Spleen (tissue), 11 donors: ENCODE measurements at regions not wholly inside any gene's neighbourhood (a gene's known extent, or its start where the extent isn't known, plus 50 kb on each side); places are given as distances from the start of the nearest gene placed in this dataset.
A peak's percentile ranks its signal among the peaks of the same experiment; 100 is the strongest.

Experiments used
- DNase-seq: peaks from one replicate; pipeline ENCODE4 v3.0.0-alpha.2; 2020
- H3K27ac ChIP-seq, 8 donors: fragments of 200-600 bp; sonication (generic) in 7 of 8; 1 replicate in 4 of 8; 2 replicates in 4 of 8; pipeline versions ENCODE4 v1.5.0 to v1.8.0; 2016 to 2021; ENCODE audit warnings: inconsistent platforms in 4 of 8, mild to moderate bottlenecking in 4 of 8, moderate library complexity in 1 of 8
- H3K27me3 ChIP-seq, 7 donors: fragments of 200-600 bp; sonication (generic) in 6 of 7; replicated peaks in 1 of 7; 1 replicate in 4 of 7; 2 replicates in 3 of 7; pipeline versions ENCODE4 v1.5.0 to v1.8.0; 2016 to 2021; ENCODE audit warnings: inconsistent platforms in 3 of 7, mild to moderate bottlenecking in 1 of 7
- H3K36me3 ChIP-seq, 6 donors: fragments of 200-600 bp; sonication (generic) in 5 of 6; 1 replicate in 4 of 6; 2 replicates in 2 of 6; pipeline versions ENCODE4 v1.5.0 to v1.8.0; 2016 to 2021; ENCODE audit warnings: inconsistent platforms in 2 of 6
- H3K4me1 ChIP-seq, 6 donors: fragments of 200-600 bp; sonication (generic) in 5 of 6; 1 replicate in 3 of 6; 2 replicates in 3 of 6; pipeline versions ENCODE4 v1.5.0 to v1.8.0; 2016 to 2021; ENCODE audit warnings: inconsistent platforms in 3 of 6
- H3K4me3 ChIP-seq, 8 donors: fragments of 200-600 bp; sonication (generic) in 7 of 8; 1 replicate in 4 of 8; 2 replicates in 4 of 8; pipeline versions ENCODE4 v1.5.0 to v1.8.0; 2016 to 2021; ENCODE audit warnings: inconsistent platforms in 4 of 8, mild to moderate bottlenecking in 4 of 8, moderate library complexity in 2 of 8
- H3K9me3 ChIP-seq, 8 donors: fragments of 200-600 bp; sonication (generic) in 7 of 8; 1 replicate in 4 of 8; 2 replicates in 4 of 8; pipeline versions ENCODE4 v1.5.0 to v1.8.0; 2016 to 2021; ENCODE audit warnings: inconsistent platforms in 4 of 8
- POLR2A ChIP-seq, 3 donors: fragments of 450-650 bp; IDR thresholded peaks; one replicate each; pipeline ENCODE4 v1.5.1; 2017; ENCODE audit warnings: antibody characterized with exemption in 3 of 3, mild to moderate bottlenecking in 1 of 3
- POLR2AphosphoS5 ChIP-seq, 3 donors: sonication (generic); formaldehyde crosslinking; IDR thresholded peaks; one replicate each; pipeline ENCODE4 v1.5.1; 2017; ENCODE audit warnings: antibody characterized with exemption in 3 of 3
- WGBS, 5 donors: extraction: QIAGEN DNeasy Blood & Tissue Kit in 3 of 5; methylation state at CpG; one replicate each; pipeline versions ENCODE4 v1.1.5 to v1.1.7; 2013 to 2018; 5-methylcytosine and 5-hydroxymethylcytosine counted together
- intact Hi-C: fragments of 100-400 bp; cut with DNase I; formaldehyde crosslinking; loops from one replicate; pipeline ENCODE4 v1.15.0; 2023; ENCODE audit warnings: low total_unique reads
- TF ChIP-seq, protein P1 (sequence below), 11 experiments: fragments of 200-600 bp in 7 of 11; fragments of 450-650 bp in 4 of 11; sonication (generic) in 4 of 11; IDR thresholded peaks in 8 of 11; conservative IDR thresholded peaks in 3 of 11; 1 replicate in 7 of 11; 2 replicates in 4 of 11; pipeline versions ENCODE4 v1.4.0 to v1.8.0; 2016 to 2021; ENCODE audit warnings: antibody characterized with exemption in 11 of 11, inconsistent platforms in 4 of 11, mild to moderate bottlenecking in 1 of 11
- donor health status: healthy with polysubstance abuse.
- donor health status: DM: no; HTN: no; CAD: no; lungs with moderate emphysema.
- donor health status: DM: no; HTN: no; CAD: no.
- donor health status: Bipolar disorder and iron deficiency.
- donor health status: healthy.
- donor health status: DM: no; HTN: no; CAD: no.
- donor health status: DM: yes; HTN: yes; CAD: no.

DNA sequence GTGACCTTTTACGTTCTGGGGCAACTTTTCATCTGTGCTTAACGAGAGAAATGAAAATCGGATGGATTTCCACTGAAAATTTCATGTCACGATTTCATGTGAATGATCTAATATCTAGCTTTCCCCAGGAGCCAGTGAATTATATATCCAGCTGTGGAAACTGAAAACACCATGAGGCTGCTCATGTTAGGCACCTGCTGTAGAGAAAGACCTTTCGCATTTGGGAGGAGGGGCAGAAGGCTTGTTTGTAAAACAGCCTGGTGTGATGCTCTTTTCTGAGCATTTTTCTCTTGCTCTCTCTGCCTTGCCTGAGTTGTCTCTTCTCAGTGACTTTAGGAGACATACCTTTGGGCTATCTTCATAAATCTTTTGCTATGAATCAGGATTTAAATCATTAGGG, 84.6 kb upstream of the CYP1B1 start:
- peak overlapping the region in 5 of 8 donors; percentile 37 to 72 (median 65) for H3K27ac ChIP-seq
- intact Hi-C loops: no loop called here
- no peak overlapping the region for H3K4me3 ChIP-seq
- no peak for DNase-seq
- H3K36me3 ChIP-seq: no peaks in the 10 kb centered on the region
- no peaks in the 10 kb centered on the region for H3K27me3 ChIP-seq
- WGBS, 5 donors: 90 to 97% (median 91%) methylated on average over 5 of the region's 5 CpGs
- no peak for TF ChIP-seq POLR2A (IDR thresholded peaks at IDR 0.05)
- TF ChIP-seq, protein P1, sequence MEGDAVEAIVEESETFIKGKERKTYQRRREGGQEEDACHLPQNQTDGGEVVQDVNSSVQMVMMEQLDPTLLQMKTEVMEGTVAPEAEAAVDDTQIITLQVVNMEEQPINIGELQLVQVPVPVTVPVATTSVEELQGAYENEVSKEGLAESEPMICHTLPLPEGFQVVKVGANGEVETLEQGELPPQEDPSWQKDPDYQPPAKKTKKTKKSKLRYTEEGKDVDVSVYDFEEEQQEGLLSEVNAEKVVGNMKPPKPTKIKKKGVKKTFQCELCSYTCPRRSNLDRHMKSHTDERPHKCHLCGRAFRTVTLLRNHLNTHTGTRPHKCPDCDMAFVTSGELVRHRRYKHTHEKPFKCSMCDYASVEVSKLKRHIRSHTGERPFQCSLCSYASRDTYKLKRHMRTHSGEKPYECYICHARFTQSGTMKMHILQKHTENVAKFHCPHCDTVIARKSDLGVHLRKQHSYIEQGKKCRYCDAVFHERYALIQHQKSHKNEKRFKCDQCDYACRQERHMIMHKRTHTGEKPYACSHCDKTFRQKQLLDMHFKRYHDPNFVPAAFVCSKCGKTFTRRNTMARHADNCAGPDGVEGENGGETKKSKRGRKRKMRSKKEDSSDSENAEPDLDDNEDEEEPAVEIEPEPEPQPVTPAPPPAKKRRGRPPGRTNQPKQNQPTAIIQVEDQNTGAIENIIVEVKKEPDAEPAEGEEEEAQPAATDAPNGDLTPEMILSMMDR (IDR thresholded peaks at IDR 0.05 in 8 of 11, conservative IDR thresholded peaks at IDR 0.05 in 3 of 11): no peak
- TF ChIP-seq POLR2AphosphoS5 (IDR thresholded peaks at IDR 0.05): no peak
- no peaks in the 10 kb centered on the region for H3K9me3 ChIP-seq
- H3K4me1 ChIP-seq: peaks cover 0 to 7% (median 0%) of the 10 kb centered on the region in 6 donors

DNA sequence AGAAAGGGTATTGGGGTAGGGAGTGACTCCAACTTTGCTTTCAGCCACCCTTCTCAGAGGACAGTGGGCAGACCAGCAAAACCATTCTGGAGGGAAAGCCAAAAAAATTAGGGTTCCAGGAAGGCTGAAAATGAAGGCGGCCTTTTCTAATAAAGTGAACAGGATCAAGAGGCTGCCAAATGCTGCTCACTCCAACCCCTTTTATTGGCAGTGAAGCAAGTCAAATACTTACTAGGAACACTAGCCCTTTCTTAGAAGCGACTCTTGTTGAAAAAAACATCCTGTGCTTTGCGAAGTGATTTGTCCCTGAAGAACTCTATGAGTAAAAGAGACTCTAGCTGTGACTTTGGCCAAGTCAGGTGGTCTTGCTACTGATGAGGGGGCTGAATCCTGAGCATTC, 83.6 kb upstream of the CYP1B1 start:
- 84 to 94% (median 87%) methylated on average over 3 of the region's 3 CpGs for WGBS, 5 donors
- TF ChIP-seq POLR2AphosphoS5 (IDR thresholded peaks at IDR 0.05) (no peak), POLR2A (IDR thresholded peaks at IDR 0.05) (no peak)
- TF ChIP-seq, protein P1 (IDR thresholded peaks at IDR 0.05 in 8 of 11, conservative IDR thresholded peaks at IDR 0.05 in 3 of 11): no peak
- H3K27ac ChIP-seq: peak overlapping the region in 6 of 8 donors; percentile 27 to 72 (median 62)

DNA sequence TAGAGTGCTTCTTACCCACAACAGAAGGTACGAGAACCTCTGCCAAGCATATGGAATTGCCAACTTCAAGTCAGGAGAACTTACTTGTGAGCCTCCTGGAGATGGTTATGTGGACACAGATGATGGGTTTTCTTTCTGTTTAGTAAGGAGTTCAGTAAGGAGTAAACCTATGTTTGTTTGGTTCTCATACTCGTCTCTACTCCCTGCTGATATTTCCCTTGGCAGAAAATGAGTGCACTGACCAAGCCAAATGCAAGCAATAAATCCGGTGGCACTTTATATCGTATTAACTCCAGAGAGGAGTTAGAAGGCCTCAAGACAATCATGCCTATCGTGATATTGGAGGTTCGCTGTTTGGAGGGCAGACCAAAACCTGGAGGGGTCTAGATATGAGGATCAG, 83.2 kb upstream of the CYP1B1 start:
- Histone ChIP-seq H3K27ac (peak overlapping the region in 6 of 8 donors; percentile 27 to 72 (median 62)), H3K9me3 (no peaks in the 10 kb centered on the region), H3K27me3 (no peaks in the 10 kb centered on the region), H3K4me1 (peaks cover 0 to 6% (median 0%) of the 10 kb centered on the region in 6 donors), H3K4me3 (no peak overlapping the region), H3K36me3 (no peaks in the 10 kb centered on the region)
- intact Hi-C loops: no loop called here
- no peak for DNase-seq
- WGBS, 5 donors: 81 to 93% (median 89%) methylated on average over 6 of the region's 6 CpGs
- no peak for TF ChIP-seq POLR2A (IDR thresholded peaks at IDR 0.05)
- TF ChIP-seq, protein P1 (IDR thresholded peaks at IDR 0.05 in 8 of 11, conservative IDR thresholded peaks at IDR 0.05 in 3 of 11): no peak
- TF ChIP-seq POLR2AphosphoS5 (IDR thresholded peaks at IDR 0.05): no peak

More for the DNA sequence above, 83.6 kb upstream of the CYP1B1 start:
- no peaks in the 10 kb centered on the region for H3K9me3 ChIP-seq
- no peak overlapping the region for H3K4me3 ChIP-seq
- H3K27me3 ChIP-seq: no peaks in the 10 kb centered on the region
- H3K4me1 ChIP-seq: peaks cover 0 to 6% (median 0%) of the 10 kb centered on the region in 6 donors
- intact Hi-C loops: no loop called here
- no peaks in the 10 kb centered on the region for H3K36me3 ChIP-seq
- no peak for DNase-seq

DNA sequence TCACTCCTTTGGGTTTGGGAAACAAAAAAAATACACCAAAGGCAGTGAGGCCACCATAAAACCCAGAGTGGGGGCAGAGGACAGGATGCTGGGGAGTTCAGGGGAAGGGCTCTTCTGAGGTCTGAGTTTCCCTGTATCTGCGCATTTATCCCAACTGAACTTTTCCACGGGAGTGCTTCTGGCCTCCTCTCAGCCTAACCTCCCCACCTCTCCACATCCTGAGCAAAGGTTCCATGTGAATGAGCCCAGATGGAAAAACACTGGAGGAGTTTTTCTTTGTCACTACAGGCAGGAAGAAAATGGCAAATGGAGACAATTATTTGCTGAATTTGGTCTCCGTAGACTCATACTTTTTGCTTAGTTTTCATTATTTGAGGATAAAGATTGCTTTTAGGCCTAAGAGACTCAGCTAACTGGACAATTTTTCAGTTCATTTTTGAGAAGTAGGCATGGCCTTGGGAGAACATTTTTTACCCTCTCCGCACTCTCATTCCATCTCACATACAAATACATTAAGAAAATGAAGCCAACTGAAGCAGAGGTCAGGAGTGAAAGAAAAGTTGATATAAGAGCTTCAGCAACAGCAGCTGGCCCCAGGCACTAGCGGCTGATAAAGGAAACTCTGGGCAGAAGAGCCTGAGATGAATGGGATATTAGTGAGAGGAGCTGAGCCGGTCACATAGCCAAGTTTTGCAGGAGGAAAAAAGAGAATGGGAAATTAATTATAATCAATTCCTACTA, 82.6 kb upstream of the CYP1B1 start:
- intact Hi-C loops: no loop called here
- peaks cover 0 to 7% (median 0%) of the 10 kb centered on the region in 6 donors for H3K4me1 ChIP-seq
- 80 to 89% (median 86%) methylated on average over 6 of the region's 6 CpGs for WGBS, 5 donors
- no peak for TF ChIP-seq POLR2AphosphoS5 (IDR thresholded peaks at IDR 0.05)
- no peak for TF ChIP-seq POLR2A (IDR thresholded peaks at IDR 0.05)
- TF ChIP-seq, protein P1 (IDR thresholded peaks at IDR 0.05 in 8 of 11, conservative IDR thresholded peaks at IDR 0.05 in 3 of 11): no peak
- no peaks in the 10 kb centered on the region for H3K36me3 ChIP-seq
- no peaks in the 10 kb centered on the region for H3K9me3 ChIP-seq
- peak overlapping the region in 7 of 8 donors; percentile 24 to 72 (median 60) for H3K27ac ChIP-seq
- no peaks in the 10 kb centered on the region for H3K27me3 ChIP-seq
- H3K4me3 ChIP-seq: no peak overlapping the region
- DNase-seq: no peak
